Ovary (tissue), 7 donors: ENCODE measurements at regions not wholly inside any gene's neighbourhood (a gene's known extent, or its start where the extent isn't known, plus 50 kb on each side); places are given as distances from the start of the nearest gene placed in this dataset.

Experiments used
- DNase-seq, 5 donors: peaks; one replicate each; pipeline ENCODE4 v3.0.0-alpha.2; 2019 to 2020
- H3K27ac ChIP-seq, 2 donors: fragments of 200-600 bp; one replicate each; pipeline versions ENCODE4 v1.5.1 to v1.8.0; 2019 to 2022
- H3K27me3 ChIP-seq: fragments of 200-600 bp; one replicate; pipeline ENCODE4 v1.8.0; 2022
- H3K36me3 ChIP-seq: fragments of 200-600 bp; sonication (generic); one replicate; pipeline ENCODE4 v1.5.1; 2019
- H3K4me1 ChIP-seq: one replicate; pipeline ENCODE4 v1.8.1; 2013; ENCODE audit warnings: mild to moderate bottlenecking, moderate library complexity; ENCODE audit not compliant: insufficient read depth
- H3K4me3 ChIP-seq: fragments of 200-600 bp; sonication (generic); one replicate; pipeline ENCODE4 v1.5.1; 2017
- H3K9me3 ChIP-seq, 2 donors: fragments of 200-600 bp in 1 of 2; sonication (generic) in 1 of 2; one replicate each; pipeline versions ENCODE4 v1.5.1 to v1.8.1; 2013 to 2019; ENCODE audit warnings: mild to moderate bottlenecking in 1 of 2, moderate library complexity in 1 of 2
- CTCF ChIP-seq, 3 donors: fragments of 450-650 bp in 2 of 3; fragments of 200-600 bp in 1 of 3; IDR thresholded peaks; one replicate each; pipeline versions ENCODE4 v1.5.1 to v1.8.0; 2016 to 2022; ENCODE audit warnings: antibody characterized with exemption in 3 of 3, mild to moderate bottlenecking in 1 of 3
- EP300 ChIP-seq: sonication (generic); formaldehyde crosslinking; IDR thresholded peaks from one replicate; pipeline ENCODE4 v1.6.1; 2017; ENCODE audit warnings: antibody characterized with exemption
- POLR2A ChIP-seq: fragments of 450-650 bp; IDR thresholded peaks from one replicate; pipeline ENCODE4 v1.6.1; 2017; ENCODE audit warnings: antibody characterized with exemption, mild to moderate bottlenecking, moderate library complexity
- WGBS, 3 donors: extraction: QIAGEN DNeasy Blood & Tissue Kit in 1 of 3; methylation state at CpG; one replicate each; pipeline versions ENCODE4 v1.1.5 to v1.1.7; 2013 to 2017; 5-methylcytosine and 5-hydroxymethylcytosine counted together
- intact Hi-C, 4 donors: fragments of 100-400 bp; cut with DNase I; formaldehyde crosslinking; loops; one replicate each; pipeline versions ENCODE4 v1.11.0 to v1.15.1; 2022 to 2023
- donor health status: DM: no; HTN: no; CAD: no; lungs with moderate emphysema.
- donor health status: DM: no; HTN: no; CAD: no.
- donor health status: Bipolar disorder and iron deficiency.
- donor health status: DM: no; HTN: no; CAD: no.
- donor health status: DM: yes; HTN: yes; CAD: no.

- intact Hi-C loops, result no loop called here
- Histone ChIP-seq H3K36me3 (no peaks in the 10 kb centered on the region), H3K27me3 (no peaks in the 10 kb centered on the region), H3K27ac (no peak overlapping the region), H3K4me1 (no peaks in the 10 kb centered on the region), H3K4me3 (no peak overlapping the region), H3K9me3 (no peaks in the 10 kb centered on the region)
- no peak for DNase-seq
- TF ChIP-seq POLR2A (no peak), CTCF (IDR thresholded peaks at IDR 0.05) (no peak), EP300 (no peak)
- 74 to 89% (median 87%) methylated on average over 4 of the region's 4 CpGs for WGBS, 3 donors
Measured at GRCh38 chr10:43931308-43931930, 282.7 kb upstream of the ZNF32 start.

- TF ChIP-seq POLR2A, result no peak
- no peak for TF ChIP-seq EP300
- TF ChIP-seq CTCF (IDR thresholded peaks at IDR 0.05), result no peak
- no peak for DNase-seq
- Histone ChIP-seq H3K4me1 (no peaks in the 10 kb centered on the region), H3K9me3 (no peaks in the 10 kb centered on the region), H3K4me3 (no peak overlapping the region), H3K36me3 (no peaks in the 10 kb centered on the region), H3K27me3 (no peaks in the 10 kb centered on the region), H3K27ac (no peak overlapping the region)
- 87 to 95% (median 94%) methylated on average over 5 of the region's 5 CpGs for WGBS, 3 donors
- intact Hi-C loops, result no loop called here
Measured at GRCh38 chr10:43930777-43931176, 282.1 kb upstream of the ZNF32 start.

GRCh38 chr10:43930243-43930642 is 281.6 kb upstream of the ZNF32 start:
- Histone ChIP-seq H3K4me3 (no peak overlapping the region), H3K27ac (no peak overlapping the region), H3K36me3 (no peaks in the 10 kb centered on the region), H3K4me1 (no peaks in the 10 kb centered on the region), H3K9me3 (no peaks in the 10 kb centered on the region), H3K27me3 (no peaks in the 10 kb centered on the region)
- 80 to 96% (median 95%) methylated on average over 3 of the region's 3 CpGs for WGBS, 3 donors
- TF ChIP-seq CTCF (IDR thresholded peaks at IDR 0.05) (no peak), EP300 (no peak), POLR2A (no peak)
- intact Hi-C loops, result no loop called here
- no peak for DNase-seq

GRCh38 chr10:43929122-43929521 is 280.4 kb upstream of the ZNF32 start:
- WGBS, 3 donors, result 92 to 96% (median 93%) methylated on average over 6 of the region's 6 CpGs
- no peak overlapping the region for H3K27ac ChIP-seq
- H3K9me3 ChIP-seq, result no peaks in the 10 kb centered on the region
- H3K36me3 ChIP-seq, result no peaks in the 10 kb centered on the region
- intact Hi-C loops, result no loop called here
- TF ChIP-seq EP300 (no peak), CTCF (IDR thresholded peaks at IDR 0.05) (no peak), POLR2A (no peak)
- no peak for DNase-seq
- no peaks in the 10 kb centered on the region for H3K4me1 ChIP-seq
- no peak overlapping the region for H3K4me3 ChIP-seq
- H3K27me3 ChIP-seq, result no peaks in the 10 kb centered on the region
